ENCODE measurements at regions not wholly inside any gene's neighbourhood (a gene's known extent, or its start where the extent isn't known, plus 50 kb on each side); places are given as distances from the start of the nearest gene placed in this dataset.

DNA sequence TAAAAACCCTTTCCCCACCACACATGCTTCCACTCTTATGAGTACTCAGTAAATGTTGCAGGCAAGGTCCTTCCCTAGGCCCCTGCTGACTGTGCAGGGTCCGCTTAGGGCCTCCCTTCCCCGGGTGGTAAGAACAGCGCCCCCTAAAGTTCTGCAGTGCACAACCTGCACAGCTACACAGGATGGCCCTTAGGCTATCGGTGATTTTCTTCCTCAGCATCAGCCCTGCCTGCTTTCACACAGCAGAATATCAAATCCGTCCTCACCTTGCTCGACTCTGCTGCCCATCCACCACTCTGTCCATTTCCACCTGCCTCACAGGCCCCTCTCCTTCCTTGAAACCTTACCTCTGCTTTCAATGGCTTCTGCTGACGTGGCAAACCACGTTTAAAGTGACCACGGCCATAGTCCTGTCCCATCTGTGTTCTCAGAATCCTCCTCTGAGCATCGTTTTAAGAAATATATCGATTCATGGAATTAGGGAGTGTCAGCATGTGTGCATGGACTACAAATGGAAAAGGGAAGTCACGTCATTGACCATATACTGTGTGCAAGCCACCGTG, 51.4 kb upstream of the TMEM132E start:
- DNase-seq (ENCODE audit: low read depth), result no peak
- TF ChIP-seq, protein P1, sequence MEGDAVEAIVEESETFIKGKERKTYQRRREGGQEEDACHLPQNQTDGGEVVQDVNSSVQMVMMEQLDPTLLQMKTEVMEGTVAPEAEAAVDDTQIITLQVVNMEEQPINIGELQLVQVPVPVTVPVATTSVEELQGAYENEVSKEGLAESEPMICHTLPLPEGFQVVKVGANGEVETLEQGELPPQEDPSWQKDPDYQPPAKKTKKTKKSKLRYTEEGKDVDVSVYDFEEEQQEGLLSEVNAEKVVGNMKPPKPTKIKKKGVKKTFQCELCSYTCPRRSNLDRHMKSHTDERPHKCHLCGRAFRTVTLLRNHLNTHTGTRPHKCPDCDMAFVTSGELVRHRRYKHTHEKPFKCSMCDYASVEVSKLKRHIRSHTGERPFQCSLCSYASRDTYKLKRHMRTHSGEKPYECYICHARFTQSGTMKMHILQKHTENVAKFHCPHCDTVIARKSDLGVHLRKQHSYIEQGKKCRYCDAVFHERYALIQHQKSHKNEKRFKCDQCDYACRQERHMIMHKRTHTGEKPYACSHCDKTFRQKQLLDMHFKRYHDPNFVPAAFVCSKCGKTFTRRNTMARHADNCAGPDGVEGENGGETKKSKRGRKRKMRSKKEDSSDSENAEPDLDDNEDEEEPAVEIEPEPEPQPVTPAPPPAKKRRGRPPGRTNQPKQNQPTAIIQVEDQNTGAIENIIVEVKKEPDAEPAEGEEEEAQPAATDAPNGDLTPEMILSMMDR (conservative IDR thresholded peaks at IDR 0.05; ENCODE audit: low read depth, low read length), result no peak
- no peak overlapping the region for H3K4me3 ChIP-seq (ENCODE audit: low read depth, low read length)

DNA sequence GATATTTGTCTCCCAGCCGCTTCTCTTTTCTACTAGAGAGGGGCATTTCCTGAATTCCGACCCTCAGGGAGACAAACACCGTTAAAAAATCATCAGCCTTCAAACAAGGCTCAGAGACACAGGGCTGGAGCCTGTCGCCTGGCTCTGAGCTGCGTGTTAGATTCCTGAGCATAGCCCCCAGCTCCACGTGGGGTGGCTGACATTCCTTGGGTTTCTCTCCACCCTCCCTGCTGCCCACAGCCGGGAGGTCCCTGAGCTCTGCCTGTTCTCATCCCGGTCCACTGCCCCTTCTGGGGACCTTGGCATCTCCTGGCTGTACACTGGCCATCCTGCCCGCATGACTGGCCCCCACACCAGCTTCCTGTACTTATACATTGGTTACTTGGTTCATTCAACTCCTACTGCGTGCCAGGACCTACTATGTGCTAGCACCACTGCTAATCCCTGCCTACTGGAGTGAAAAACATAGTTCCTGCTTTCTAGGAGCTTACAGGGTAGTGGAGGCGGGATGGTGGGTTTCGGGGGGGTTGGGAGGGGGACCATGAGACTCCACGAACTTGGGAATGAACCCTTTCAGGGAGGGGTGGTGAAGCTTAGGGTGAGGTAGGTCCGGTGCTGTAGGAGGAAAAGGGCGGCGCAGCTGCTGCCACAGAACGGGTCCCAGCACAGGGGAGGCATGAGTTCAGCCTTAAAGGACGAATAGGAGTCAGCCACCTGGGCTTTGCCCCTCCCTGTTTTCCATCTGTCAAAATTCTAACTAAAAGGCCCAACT, 52.1 kb upstream of the TMEM132E start:
- H3K4me3 ChIP-seq (ENCODE audit: low read depth, low read length), result no peak overlapping the region
- TF ChIP-seq, protein P1 (conservative IDR thresholded peaks at IDR 0.05; ENCODE audit: low read depth, low read length), result no peak
- DNase-seq (ENCODE audit: low read depth), result no peak

- H3K4me3 ChIP-seq (ENCODE audit: low read depth, low read length), result no peak overlapping the region
- no peak for DNase-seq (ENCODE audit: low read depth)
- TF ChIP-seq, protein P1 (conservative IDR thresholded peaks at IDR 0.05; ENCODE audit: low read depth, low read length), result no peak
Measured at GRCh38 chr17:34525651-34526050, 53.7 kb upstream of the TMEM132E start.

DNA sequence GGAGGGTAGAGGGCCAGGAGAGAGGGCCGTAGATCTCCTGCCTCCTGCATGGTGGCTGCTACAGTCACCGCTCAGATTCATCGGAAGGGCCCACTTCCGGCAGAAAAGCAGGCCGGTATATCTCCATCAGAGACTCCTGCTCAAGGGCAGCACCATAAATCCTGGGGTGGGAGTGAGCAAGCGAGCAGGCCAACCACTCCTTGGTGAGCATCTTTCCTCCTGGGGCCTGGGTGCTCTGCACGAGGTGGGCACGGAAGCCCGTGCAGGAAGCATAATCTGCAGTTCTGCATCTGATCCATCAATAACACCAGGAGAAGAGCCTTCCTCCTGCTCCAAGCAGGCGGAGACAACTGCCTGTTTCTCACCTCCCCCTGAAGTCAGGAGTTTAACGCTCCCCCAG, 57.4 kb upstream of the TMEM132E start:
- TF ChIP-seq, protein P1 (conservative IDR thresholded peaks at IDR 0.05; ENCODE audit: low read depth, low read length), result no peak
- DNase-seq (ENCODE audit: low read depth), result no peak

DNA sequence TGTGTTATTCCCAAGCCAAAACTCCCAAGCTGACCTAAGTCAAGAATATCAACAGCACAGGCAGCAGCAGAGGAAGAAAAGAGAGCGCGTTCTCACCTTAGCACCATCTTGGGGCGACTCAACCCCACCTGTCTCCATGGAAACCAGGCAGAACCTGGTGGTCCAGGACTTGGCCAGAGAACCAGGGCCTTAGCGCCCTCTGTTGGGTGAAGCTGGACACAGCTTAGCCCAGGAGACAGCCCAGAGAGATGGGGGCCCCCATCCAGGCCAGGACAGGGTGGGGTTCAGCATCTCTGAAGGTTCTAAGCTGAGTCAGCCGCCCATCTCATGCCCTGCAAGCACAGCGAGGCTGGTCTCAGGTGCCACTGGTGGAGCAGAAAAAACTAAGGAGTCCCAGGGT, 60.1 kb upstream of the TMEM132E start:
- peak; percentile 2 for DNase-seq (ENCODE audit: low read depth)
- TF ChIP-seq, protein P1 (conservative IDR thresholded peaks at IDR 0.05; ENCODE audit: low read depth, low read length), result peak; percentile 40
- no peak overlapping the region for H3K4me3 ChIP-seq (ENCODE audit: low read depth, low read length)

More for the DNA sequence above, 57.4 kb upstream of the TMEM132E start:
- H3K4me3 ChIP-seq (ENCODE audit: low read depth, low read length), result no peak overlapping the region

DNA sequence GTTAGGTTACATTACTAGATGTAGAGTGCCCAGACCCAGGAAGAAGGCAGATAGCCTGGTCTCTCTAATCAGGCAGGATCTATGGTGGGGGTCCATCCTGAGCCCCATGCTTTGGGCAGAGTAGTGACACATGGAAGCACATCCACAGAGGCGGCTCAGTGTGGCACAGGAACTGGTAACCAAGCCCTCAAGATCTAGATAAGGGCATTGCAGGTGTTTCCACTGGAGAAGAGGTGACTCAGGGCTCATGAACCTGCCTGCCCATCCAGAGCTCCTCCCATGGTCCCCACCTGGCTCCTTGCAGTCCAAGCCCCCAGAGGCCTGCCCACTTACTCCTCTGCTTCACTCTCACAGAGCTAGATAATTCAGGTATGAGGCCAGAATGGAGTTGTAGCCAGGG, 62.0 kb upstream of the TMEM132E start:
- no peak for DNase-seq (ENCODE audit: low read depth)
- TF ChIP-seq, protein P1 (conservative IDR thresholded peaks at IDR 0.05; ENCODE audit: low read depth, low read length), result no peak
- no peak overlapping the region for H3K4me3 ChIP-seq (ENCODE audit: low read depth, low read length)

DNA sequence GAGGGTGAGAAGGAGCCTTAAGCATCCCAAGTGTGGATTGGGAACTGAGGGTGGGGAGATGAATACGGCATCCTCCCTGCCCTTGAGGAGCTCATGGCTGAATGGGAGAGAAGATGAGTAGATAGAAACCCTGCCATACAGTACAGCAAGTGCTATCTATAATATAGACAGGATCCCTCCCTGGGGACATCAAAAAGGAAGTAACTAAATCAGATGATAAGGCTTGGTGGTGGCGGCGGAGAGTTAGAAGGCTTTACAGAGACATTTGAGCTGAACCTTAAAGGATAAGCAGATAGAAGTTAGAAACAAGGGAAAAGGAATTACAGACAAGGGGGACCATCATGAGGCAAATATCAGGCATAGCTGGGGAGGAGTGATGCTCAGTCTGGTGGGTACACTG, 67.5 kb upstream of the TMEM132E start:
- no peak overlapping the region for H3K4me3 ChIP-seq (ENCODE audit: low read depth, low read length)
- TF ChIP-seq, protein P1 (conservative IDR thresholded peaks at IDR 0.05; ENCODE audit: low read depth, low read length), result no peak
- no peak for DNase-seq (ENCODE audit: low read depth)
